Sigmoid colon (tissue), 4 donors: ENCODE measurements at regions not wholly inside any gene's neighbourhood (a gene's known extent, or its start where the extent isn't known, plus 50 kb on each side); places are given as distances from the start of the nearest gene placed in this dataset.

Experiments
- CTCF ChIP-seq, 4 experiments: fragments of 450-650 bp in 3 of 4; fragments of 200-600 bp in 1 of 4; IDR thresholded peaks; one replicate each; pipeline ENCODE4 v1.5.1; 2016 to 2019; ENCODE audit warnings: antibody characterized with exemption in 4 of 4, mild to moderate bottlenecking in 3 of 4, moderate library complexity in 2 of 4
- EP300 ChIP-seq, 4 donors: sonication (generic); formaldehyde crosslinking; IDR thresholded peaks; one replicate each; pipeline ENCODE4 v1.6.1; 2017; ENCODE audit warnings: antibody characterized with exemption in 4 of 4
- POLR2AphosphoS5 ChIP-seq, 4 donors: sonication (generic); formaldehyde crosslinking; IDR thresholded peaks; one replicate each; pipeline ENCODE4 v1.6.1; 2017; ENCODE audit warnings: antibody characterized with exemption in 4 of 4

GRCh38 chr5:28208356-28208755 lies 1170.0 kb upstream of the CDH9 start:
- TF ChIP-seq EP300 (IDR thresholded peaks at IDR 0.05) (no peak), POLR2AphosphoS5 (IDR thresholded peaks at IDR 0.05) (no peak), CTCF (IDR thresholded peaks at IDR 0.05) (no peak)
